Keratinocyte (primary cell): ENCODE measurements at regions not wholly inside any gene's neighbourhood (a gene's known extent, or its start where the extent isn't known, plus 50 kb on each side); places are given as distances from the start of the nearest gene placed in this dataset.

ENCODE experiments used
- CTCF ChIP-seq, 3 experiments: IDR thresholded peaks in 1 of 3; conservative IDR thresholded peaks in 1 of 3; optimal IDR thresholded peaks in 1 of 3; 2 replicates in 2 of 3; 3 replicates in 1 of 3; pipeline versions ENCODE3 to v1.5.1; 2011; ENCODE audit warnings: low read length in 3 of 3, mild to moderate bottlenecking in 3 of 3, moderate library complexity in 2 of 3, control low read depth in 1 of 3, inconsistent platforms in 1 of 3; ENCODE audit not compliant: insufficient read depth in 2 of 3; ENCODE audit errors: extremely low read depth in 1 of 3
- EZH2 ChIP-seq: IDR thresholded peaks from one replicate; pipeline ENCODE4 v1.6.1; 2012; ENCODE audit warnings: inconsistent platforms, mild to moderate bottlenecking, low read length, moderate library complexity

GRCh38 chr10:78297997-78298396, 264.3 kb downstream of the RPS24 start:
- no peak for TF ChIP-seq EZH2
- TF ChIP-seq CTCF (optimal IDR thresholded peaks at IDR 0.05 in 1 of 3, IDR thresholded peaks at IDR 0.05 in 1 of 3, conservative IDR thresholded peaks at IDR 0.05 in 1 of 3; ENCODE audit: extremely low read depth in 1 of 3, insufficient read depth in 2 of 3, low read length in 3 of 3) = no peak
